ENCODE measurements at regions not wholly inside any gene's neighbourhood (a gene's known extent, or its start where the extent isn't known, plus 50 kb on each side); places are given as distances from the start of the nearest gene placed in this dataset.

GRCh38 chr12:84016956-84017355 is 895.6 kb downstream of the SLC6A15 start:
- no peak overlapping the region for H3K27ac ChIP-seq
- no peak overlapping the region for H3K4me3 ChIP-seq
- H3K9me3 ChIP-seq, result no peaks in the 10 kb centered on the region
- TF ChIP-seq POLR2A (IDR thresholded peaks at IDR 0.05), result no peak
- no peak for TF ChIP-seq CTCF (IDR thresholded peaks at IDR 0.05)
- H3K4me1 ChIP-seq, result no peaks in the 10 kb centered on the region
- intact Hi-C loops (cut with DNase I), result no loop called here
- H3K27me3 ChIP-seq, result no peaks in the 10 kb centered on the region
- H3K36me3 ChIP-seq, result no peaks in the 10 kb centered on the region
- DNase-seq (no peak), ATAC-seq (no peak)

- Histone ChIP-seq H3K27ac (no peak overlapping the region), H3K27me3 (no peaks in the 10 kb centered on the region)
Measured at GRCh38 chr12:83997423-83997822, 915.2 kb downstream of the SLC6A15 start.

GRCh38 chr12:83996671-83997070 is 915.9 kb downstream of the SLC6A15 start:
- Histone ChIP-seq H3K4me3 (no peak overlapping the region), H3K4me1 (no peaks in the 10 kb centered on the region), H3K36me3 (no peaks in the 10 kb centered on the region), H3K27ac (no peak overlapping the region), H3K9me3 (no peaks in the 10 kb centered on the region), H3K27me3 (no peaks in the 10 kb centered on the region)
- intact Hi-C loops (cut with DNase I), result no loop called here
- ATAC-seq (no peak), DNase-seq (no peak)
- 24% methylated on average over 1 of the region's 1 CpG for WGBS (ENCODE audit: insufficient coverage, low coverage, low lambda C conversion rate, missing lambda C conversion rate)
- TF ChIP-seq CTCF (IDR thresholded peaks at IDR 0.05), result no peak
- TF ChIP-seq POLR2A (IDR thresholded peaks at IDR 0.05), result no peak

More at GRCh38 chr12:83997423-83997822, 915.2 kb downstream of the SLC6A15 start:
- intact Hi-C loops (cut with DNase I), result no loop called here
- H3K4me3 ChIP-seq, result no peak overlapping the region
- H3K9me3 ChIP-seq, result no peaks in the 10 kb centered on the region
- no peak for TF ChIP-seq CTCF (IDR thresholded peaks at IDR 0.05)
- no peak for TF ChIP-seq POLR2A (IDR thresholded peaks at IDR 0.05)
- ATAC-seq (no peak), DNase-seq (no peak)
- H3K36me3 ChIP-seq, result no peaks in the 10 kb centered on the region
- no peaks in the 10 kb centered on the region for H3K4me1 ChIP-seq

- no peaks in the 10 kb centered on the region for H3K9me3 ChIP-seq
- TF ChIP-seq POLR2A (IDR thresholded peaks at IDR 0.05) (no peak), CTCF (IDR thresholded peaks at IDR 0.05) (no peak)
Measured at GRCh38 chr12:83985084-83985483, 927.5 kb downstream of the SLC6A15 start.

GRCh38 chr12:83980398-83980797 is 932.2 kb downstream of the SLC6A15 start:
- no peak overlapping the region for H3K4me3 ChIP-seq
- TF ChIP-seq CTCF (IDR thresholded peaks at IDR 0.05) (no peak), POLR2A (IDR thresholded peaks at IDR 0.05) (no peak)
- ATAC-seq (no peak), DNase-seq (no peak)
- H3K9me3 ChIP-seq, result no peaks in the 10 kb centered on the region
- intact Hi-C loops (cut with DNase I), result no loop called here
- no peaks in the 10 kb centered on the region for H3K27me3 ChIP-seq
- H3K27ac ChIP-seq, result no peak overlapping the region
- no peaks in the 10 kb centered on the region for H3K4me1 ChIP-seq
- no peaks in the 10 kb centered on the region for H3K36me3 ChIP-seq

More at GRCh38 chr12:83985084-83985483, 927.5 kb downstream of the SLC6A15 start:
- Histone ChIP-seq H3K27me3 (no peaks in the 10 kb centered on the region), H3K4me1 (no peaks in the 10 kb centered on the region), H3K27ac (no peak overlapping the region), H3K4me3 (no peak overlapping the region), H3K36me3 (no peaks in the 10 kb centered on the region)
- 67% methylated on average over 2 of the region's 2 CpGs for WGBS (ENCODE audit: insufficient coverage, low coverage, low lambda C conversion rate, missing lambda C conversion rate)
- intact Hi-C loops (cut with DNase I), result no loop called here
- ATAC-seq, result no peak
- no peak for DNase-seq

Data from right lobe of liver (tissue), 6 donors.